HEK293 (cell line): ENCODE measurements at regions not wholly inside any gene's neighbourhood (a gene's known extent, or its start where the extent isn't known, plus 50 kb on each side); places are given as distances from the start of the nearest gene placed in this dataset.

Experiments
- SCRT1 ChIP-seq: fragments of 450-650 bp; formaldehyde crosslinking; IDR thresholded peaks from 2 replicates; pipeline ENCODE4 v1.5.1; 2016; ENCODE audit warnings: missing biosample characterization, missing genetic modification characterization, borderline replicate concordance
- TCF7L2 ChIP-seq: IDR thresholded peaks from 2 replicates; pipeline ENCODE4 v1.6.1; 2011; ENCODE audit warnings: low read depth, mild to moderate bottlenecking, inconsistent platforms, low read length, moderate library complexity, borderline replicate concordance
- YY1 ChIP-seq: fragments of 450-650 bp; formaldehyde crosslinking; IDR thresholded peaks from 2 replicates; pipeline ENCODE4 v1.5.1; 2018; ENCODE audit warnings: missing biosample characterization, missing genetic modification characterization
- ZBTB1 ChIP-seq: fragments of 450-650 bp; formaldehyde crosslinking; IDR thresholded peaks from 2 replicates; pipeline ENCODE4 v1.5.1; 2016; ENCODE audit warnings: missing biosample characterization, missing genetic modification characterization
- ZBTB7A ChIP-seq: fragments of 450-650 bp; formaldehyde crosslinking; IDR thresholded peaks from 2 replicates; pipeline ENCODE4 v1.5.1; 2016; ENCODE audit warnings: low read depth, missing biosample characterization, missing genetic modification characterization
- ZFHX2 ChIP-seq: fragments of 450-650 bp; formaldehyde crosslinking; conservative IDR thresholded peaks from 2 replicates; pipeline ENCODE4 v1.5.1; 2016; ENCODE audit warnings: missing biosample characterization, missing genetic modification characterization
- ZNF10 ChIP-seq: fragments of 450-650 bp; formaldehyde crosslinking; IDR thresholded peaks from 2 replicates; pipeline ENCODE4 v1.5.1; 2017; ENCODE audit warnings: missing biosample characterization, missing genetic modification characterization
- ZNF211 ChIP-seq: fragments of 450-650 bp; formaldehyde crosslinking; IDR thresholded peaks from 2 replicates; pipeline ENCODE4 v1.5.1; 2016; ENCODE audit warnings: low read depth, missing biosample characterization, missing genetic modification characterization
- ZNF266 ChIP-seq: fragments of 450-650 bp; formaldehyde crosslinking; IDR thresholded peaks from 2 replicates; pipeline ENCODE4 v1.5.1; 2016; ENCODE audit warnings: missing biosample characterization, missing genetic modification characterization, low read depth
- ZNF366 ChIP-seq: fragments of 450-650 bp; formaldehyde crosslinking; conservative IDR thresholded peaks from 2 replicates; pipeline ENCODE4 v1.5.1; 2016; ENCODE audit warnings: missing biosample characterization, missing genetic modification characterization
- ZNF426 ChIP-seq: fragments of 450-650 bp; formaldehyde crosslinking; IDR thresholded peaks from 2 replicates; pipeline ENCODE4 v1.5.1; 2017; ENCODE audit warnings: missing biosample characterization, missing genetic modification characterization, mild to moderate bottlenecking, inconsistent platforms, moderate library complexity
- ZNF558 ChIP-seq: fragments of 450-650 bp; formaldehyde crosslinking; IDR thresholded peaks from 2 replicates; pipeline ENCODE4 v1.5.1; 2016; ENCODE audit warnings: missing biosample characterization, missing genetic modification characterization
- ZNF560 ChIP-seq: fragments of 450-650 bp; formaldehyde crosslinking; IDR thresholded peaks from 2 replicates; pipeline ENCODE4 v1.5.1; 2017; ENCODE audit warnings: missing biosample characterization, missing genetic modification characterization, borderline replicate concordance
- ZNF623 ChIP-seq: fragments of 450-650 bp; formaldehyde crosslinking; IDR thresholded peaks from 2 replicates; pipeline ENCODE4 v1.5.1; 2016; ENCODE audit warnings: missing biosample characterization, missing genetic modification characterization
- ZNF624 ChIP-seq: fragments of 450-650 bp; formaldehyde crosslinking; IDR thresholded peaks from 2 replicates; pipeline ENCODE4 v1.5.1; 2017; ENCODE audit warnings: missing biosample characterization, missing genetic modification characterization
- ZNF664 ChIP-seq: fragments of 450-650 bp; formaldehyde crosslinking; IDR thresholded peaks from 2 replicates; pipeline ENCODE4 v1.5.1; 2016; ENCODE audit warnings: missing biosample characterization, missing genetic modification characterization
- ZNF776 ChIP-seq: fragments of 450-650 bp; formaldehyde crosslinking; IDR thresholded peaks from 2 replicates; pipeline ENCODE4 v1.5.0; 2017; ENCODE audit warnings: missing biosample characterization, missing genetic modification characterization, borderline replicate concordance
- ZNF792 ChIP-seq: fragments of 450-650 bp; formaldehyde crosslinking; IDR thresholded peaks from 2 replicates; pipeline ENCODE4 v1.5.1; 2016; ENCODE audit warnings: missing biosample characterization, missing genetic modification characterization
- ZNF837 ChIP-seq: fragments of 450-650 bp; formaldehyde crosslinking; IDR thresholded peaks from 2 replicates; pipeline ENCODE4 v1.5.1; 2016; ENCODE audit warnings: missing biosample characterization, missing genetic modification characterization
- ZNF843 ChIP-seq: fragments of 450-650 bp; formaldehyde crosslinking; IDR thresholded peaks from 2 replicates; pipeline ENCODE4 v1.5.1; 2016; ENCODE audit warnings: missing biosample characterization, missing genetic modification characterization
- ZSCAN16 ChIP-seq: fragments of 450-650 bp; formaldehyde crosslinking; IDR thresholded peaks from 2 replicates; pipeline ENCODE4 v1.5.1; 2016; ENCODE audit warnings: missing biosample characterization, missing genetic modification characterization
- TF ChIP-seq, protein P1 (sequence below): fragments of 450-650 bp; formaldehyde crosslinking; IDR thresholded peaks from 2 replicates; pipeline ENCODE4 v1.5.1; 2016; ENCODE audit warnings: missing biosample characterization, missing genetic modification characterization
- TF ChIP-seq, protein P2 (sequence below): fragments of 450-650 bp; formaldehyde crosslinking; IDR thresholded peaks from 2 replicates; pipeline ENCODE4 v1.5.1; 2016; ENCODE audit warnings: missing biosample characterization, missing genetic modification characterization
- TF ChIP-seq, protein P3 (sequence below): fragments of 450-650 bp; formaldehyde crosslinking; IDR thresholded peaks from 2 replicates; pipeline ENCODE4 v1.5.1; 2016; ENCODE audit warnings: missing biosample characterization, missing genetic modification characterization
- TF ChIP-seq, protein P4 (sequence below): fragments of 450-650 bp; formaldehyde crosslinking; IDR thresholded peaks from 2 replicates; pipeline ENCODE4 v1.5.1; 2016; ENCODE audit warnings: missing biosample characterization, missing genetic modification characterization, borderline replicate concordance
- TF ChIP-seq, protein P5 (sequence below): fragments of 450-650 bp; formaldehyde crosslinking; IDR thresholded peaks from 2 replicates; pipeline ENCODE4 v1.5.1; 2016; ENCODE audit warnings: missing biosample characterization, missing genetic modification characterization
- TF ChIP-seq, protein P6 (sequence below): fragments of 450-650 bp; formaldehyde crosslinking; IDR thresholded peaks from 2 replicates; pipeline ENCODE4 v1.5.1; 2016; ENCODE audit warnings: missing biosample characterization, missing genetic modification characterization

DNA sequence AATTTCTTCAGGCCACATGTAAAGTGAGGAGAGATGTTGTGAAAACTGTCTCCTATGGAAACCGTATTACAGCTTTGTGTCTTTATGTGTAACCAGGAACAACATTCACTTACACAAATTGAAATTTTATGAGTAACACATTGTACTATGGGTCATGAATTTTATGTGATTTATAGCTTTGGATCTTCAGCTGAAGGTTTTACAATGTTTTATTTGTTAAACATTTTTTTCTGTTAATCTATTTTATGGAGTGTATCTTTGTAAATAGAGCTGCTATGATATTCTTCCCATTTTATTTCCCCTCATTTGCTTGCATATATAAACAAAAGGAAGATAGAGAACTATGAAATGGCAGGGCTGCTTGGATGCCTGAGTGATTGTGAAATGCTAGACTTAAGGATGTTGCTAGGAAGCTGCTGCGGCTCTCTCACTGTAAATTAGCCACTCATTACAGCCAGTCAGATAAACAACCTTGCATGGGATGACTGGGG, 104.5 kb upstream of the PCLO start (continued):
- 0 out of 2 replicates have a peak, but pooled peaks have one; percentile 37 for TF ChIP-seq YY1
- TF ChIP-seq TCF7L2: peak; percentile 93
- TF ChIP-seq, protein P1, sequence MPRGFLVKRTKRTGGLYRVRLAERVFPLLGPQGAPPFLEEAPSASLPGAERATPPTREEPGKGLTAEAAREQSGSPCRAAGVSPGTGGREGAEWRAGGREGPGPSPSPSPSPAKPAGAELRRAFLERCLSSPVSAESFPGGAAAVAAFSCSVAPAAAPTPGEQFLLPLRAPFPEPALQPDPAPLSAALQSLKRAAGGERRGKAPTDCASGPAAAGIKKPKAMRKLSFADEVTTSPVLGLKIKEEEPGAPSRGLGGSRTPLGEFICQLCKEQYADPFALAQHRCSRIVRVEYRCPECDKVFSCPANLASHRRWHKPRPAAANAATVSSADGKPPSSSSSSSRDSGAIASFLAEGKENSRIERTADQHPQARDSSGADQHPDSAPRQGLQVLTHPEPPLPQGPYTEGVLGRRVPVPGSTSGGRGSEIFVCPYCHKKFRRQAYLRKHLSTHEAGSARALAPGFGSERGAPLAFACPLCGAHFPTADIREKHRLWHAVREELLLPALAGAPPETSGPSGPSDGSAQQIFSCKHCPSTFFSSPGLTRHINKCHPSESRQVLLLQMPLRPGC (tag by site-specific recombination): peak; percentile 89
- peak; percentile 89 for TF ChIP-seq SCRT1 (tag by site-specific recombination)
- peak; percentile 88; the same call in 1 of the 2 replicates for TF ChIP-seq ZBTB1
- TF ChIP-seq ZNF843 (tag by site-specific recombination): peak; percentile 100
- TF ChIP-seq, protein P2, sequence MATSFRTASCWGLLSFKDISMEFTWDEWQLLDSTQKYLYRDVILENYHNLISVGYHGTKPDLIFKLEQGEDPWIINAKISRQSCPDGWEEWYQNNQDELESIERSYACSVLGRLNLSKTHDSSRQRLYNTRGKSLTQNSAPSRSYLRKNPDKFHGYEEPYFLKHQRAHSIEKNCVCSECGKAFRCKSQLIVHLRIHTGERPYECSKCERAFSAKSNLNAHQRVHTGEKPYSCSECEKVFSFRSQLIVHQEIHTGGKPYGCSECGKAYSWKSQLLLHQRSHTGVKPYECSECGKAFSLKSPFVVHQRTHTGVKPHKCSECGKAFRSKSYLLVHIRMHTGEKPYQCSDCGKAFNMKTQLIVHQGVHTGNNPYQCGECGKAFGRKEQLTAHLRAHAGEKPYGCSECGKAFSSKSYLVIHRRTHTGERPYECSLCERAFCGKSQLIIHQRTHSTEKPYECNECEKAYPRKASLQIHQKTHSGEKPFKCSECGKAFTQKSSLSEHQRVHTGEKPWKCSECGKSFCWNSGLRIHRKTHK (tag by site-specific recombination): no peak
- TF ChIP-seq, protein P3, sequence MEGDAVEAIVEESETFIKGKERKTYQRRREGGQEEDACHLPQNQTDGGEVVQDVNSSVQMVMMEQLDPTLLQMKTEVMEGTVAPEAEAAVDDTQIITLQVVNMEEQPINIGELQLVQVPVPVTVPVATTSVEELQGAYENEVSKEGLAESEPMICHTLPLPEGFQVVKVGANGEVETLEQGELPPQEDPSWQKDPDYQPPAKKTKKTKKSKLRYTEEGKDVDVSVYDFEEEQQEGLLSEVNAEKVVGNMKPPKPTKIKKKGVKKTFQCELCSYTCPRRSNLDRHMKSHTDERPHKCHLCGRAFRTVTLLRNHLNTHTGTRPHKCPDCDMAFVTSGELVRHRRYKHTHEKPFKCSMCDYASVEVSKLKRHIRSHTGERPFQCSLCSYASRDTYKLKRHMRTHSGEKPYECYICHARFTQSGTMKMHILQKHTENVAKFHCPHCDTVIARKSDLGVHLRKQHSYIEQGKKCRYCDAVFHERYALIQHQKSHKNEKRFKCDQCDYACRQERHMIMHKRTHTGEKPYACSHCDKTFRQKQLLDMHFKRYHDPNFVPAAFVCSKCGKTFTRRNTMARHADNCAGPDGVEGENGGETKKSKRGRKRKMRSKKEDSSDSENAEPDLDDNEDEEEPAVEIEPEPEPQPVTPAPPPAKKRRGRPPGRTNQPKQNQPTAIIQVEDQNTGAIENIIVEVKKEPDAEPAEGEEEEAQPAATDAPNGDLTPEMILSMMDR: no peak
- TF ChIP-seq ZNF837 (tag by site-specific recombination): no peak
- no peak for TF ChIP-seq ZNF623 (tag by site-specific recombination)
- peak; percentile 17; the same call in 1 of the 2 replicates for TF ChIP-seq ZNF426
- TF ChIP-seq ZSCAN16 (tag by site-specific recombination): no peak
- TF ChIP-seq ZNF211 (tag by site-specific recombination): no peak
- no peak for TF ChIP-seq ZFHX2 (tag by site-specific recombination)
- TF ChIP-seq, protein P4, sequence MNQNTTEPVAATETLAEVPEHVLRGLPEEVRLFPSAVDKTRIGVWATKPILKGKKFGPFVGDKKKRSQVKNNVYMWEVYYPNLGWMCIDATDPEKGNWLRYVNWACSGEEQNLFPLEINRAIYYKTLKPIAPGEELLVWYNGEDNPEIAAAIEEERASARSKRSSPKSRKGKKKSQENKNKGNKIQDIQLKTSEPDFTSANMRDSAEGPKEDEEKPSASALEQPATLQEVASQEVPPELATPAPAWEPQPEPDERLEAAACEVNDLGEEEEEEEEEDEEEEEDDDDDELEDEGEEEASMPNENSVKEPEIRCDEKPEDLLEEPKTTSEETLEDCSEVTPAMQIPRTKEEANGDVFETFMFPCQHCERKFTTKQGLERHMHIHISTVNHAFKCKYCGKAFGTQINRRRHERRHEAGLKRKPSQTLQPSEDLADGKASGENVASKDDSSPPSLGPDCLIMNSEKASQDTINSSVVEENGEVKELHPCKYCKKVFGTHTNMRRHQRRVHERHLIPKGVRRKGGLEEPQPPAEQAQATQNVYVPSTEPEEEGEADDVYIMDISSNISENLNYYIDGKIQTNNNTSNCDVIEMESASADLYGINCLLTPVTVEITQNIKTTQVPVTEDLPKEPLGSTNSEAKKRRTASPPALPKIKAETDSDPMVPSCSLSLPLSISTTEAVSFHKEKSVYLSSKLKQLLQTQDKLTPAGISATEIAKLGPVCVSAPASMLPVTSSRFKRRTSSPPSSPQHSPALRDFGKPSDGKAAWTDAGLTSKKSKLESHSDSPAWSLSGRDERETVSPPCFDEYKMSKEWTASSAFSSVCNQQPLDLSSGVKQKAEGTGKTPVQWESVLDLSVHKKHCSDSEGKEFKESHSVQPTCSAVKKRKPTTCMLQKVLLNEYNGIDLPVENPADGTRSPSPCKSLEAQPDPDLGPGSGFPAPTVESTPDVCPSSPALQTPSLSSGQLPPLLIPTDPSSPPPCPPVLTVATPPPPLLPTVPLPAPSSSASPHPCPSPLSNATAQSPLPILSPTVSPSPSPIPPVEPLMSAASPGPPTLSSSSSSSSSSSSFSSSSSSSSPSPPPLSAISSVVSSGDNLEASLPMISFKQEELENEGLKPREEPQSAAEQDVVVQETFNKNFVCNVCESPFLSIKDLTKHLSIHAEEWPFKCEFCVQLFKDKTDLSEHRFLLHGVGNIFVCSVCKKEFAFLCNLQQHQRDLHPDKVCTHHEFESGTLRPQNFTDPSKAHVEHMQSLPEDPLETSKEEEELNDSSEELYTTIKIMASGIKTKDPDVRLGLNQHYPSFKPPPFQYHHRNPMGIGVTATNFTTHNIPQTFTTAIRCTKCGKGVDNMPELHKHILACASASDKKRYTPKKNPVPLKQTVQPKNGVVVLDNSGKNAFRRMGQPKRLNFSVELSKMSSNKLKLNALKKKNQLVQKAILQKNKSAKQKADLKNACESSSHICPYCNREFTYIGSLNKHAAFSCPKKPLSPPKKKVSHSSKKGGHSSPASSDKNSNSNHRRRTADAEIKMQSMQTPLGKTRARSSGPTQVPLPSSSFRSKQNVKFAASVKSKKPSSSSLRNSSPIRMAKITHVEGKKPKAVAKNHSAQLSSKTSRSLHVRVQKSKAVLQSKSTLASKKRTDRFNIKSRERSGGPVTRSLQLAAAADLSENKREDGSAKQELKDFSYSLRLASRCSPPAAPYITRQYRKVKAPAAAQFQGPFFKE (tag by site-specific recombination): no peak
- no peak for TF ChIP-seq ZBTB7A (tag by site-specific recombination)
- no peak for TF ChIP-seq ZNF776 (tag by site-specific recombination)
- TF ChIP-seq ZNF366 (tag by site-specific recombination): peak; percentile 85
- TF ChIP-seq, protein P5, sequence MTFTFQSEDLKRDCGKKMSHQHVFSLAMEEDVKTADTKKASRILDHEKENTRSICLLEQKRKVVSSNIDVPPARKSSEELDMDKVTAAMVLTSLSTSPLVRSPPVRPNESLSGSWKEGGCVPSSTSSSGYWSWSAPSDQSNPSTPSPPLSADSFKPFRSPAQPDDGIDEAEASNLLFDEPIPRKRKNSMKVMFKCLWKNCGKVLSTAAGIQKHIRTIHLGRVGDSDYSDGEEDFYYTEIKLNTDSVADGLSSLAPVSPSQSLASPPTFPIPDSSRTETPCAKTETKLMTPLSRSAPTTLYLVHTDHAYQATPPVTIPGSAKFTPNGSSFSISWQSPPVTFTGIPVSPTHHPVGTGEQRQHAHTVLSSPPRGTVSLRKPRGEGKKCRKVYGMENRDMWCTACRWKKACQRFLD (tag by site-specific recombination): no peak
- TF ChIP-seq ZNF10 (tag by site-specific recombination): 0 out of 2 replicates have a peak, but pooled peaks have one; percentile 14
- no peak for TF ChIP-seq ZNF624
- no peak for TF ChIP-seq ZNF792
- peak; percentile 56; the same call in 1 of the 2 replicates for TF ChIP-seq ZNF558 (tag by site-specific recombination)
- no peak for TF ChIP-seq ZNF560
- no peak; the same call in 1 of the 2 replicates for TF ChIP-seq ZNF664 (tag by site-specific recombination)
- no peak for TF ChIP-seq ZNF266 (tag by site-specific recombination)
- TF ChIP-seq, protein P6, sequence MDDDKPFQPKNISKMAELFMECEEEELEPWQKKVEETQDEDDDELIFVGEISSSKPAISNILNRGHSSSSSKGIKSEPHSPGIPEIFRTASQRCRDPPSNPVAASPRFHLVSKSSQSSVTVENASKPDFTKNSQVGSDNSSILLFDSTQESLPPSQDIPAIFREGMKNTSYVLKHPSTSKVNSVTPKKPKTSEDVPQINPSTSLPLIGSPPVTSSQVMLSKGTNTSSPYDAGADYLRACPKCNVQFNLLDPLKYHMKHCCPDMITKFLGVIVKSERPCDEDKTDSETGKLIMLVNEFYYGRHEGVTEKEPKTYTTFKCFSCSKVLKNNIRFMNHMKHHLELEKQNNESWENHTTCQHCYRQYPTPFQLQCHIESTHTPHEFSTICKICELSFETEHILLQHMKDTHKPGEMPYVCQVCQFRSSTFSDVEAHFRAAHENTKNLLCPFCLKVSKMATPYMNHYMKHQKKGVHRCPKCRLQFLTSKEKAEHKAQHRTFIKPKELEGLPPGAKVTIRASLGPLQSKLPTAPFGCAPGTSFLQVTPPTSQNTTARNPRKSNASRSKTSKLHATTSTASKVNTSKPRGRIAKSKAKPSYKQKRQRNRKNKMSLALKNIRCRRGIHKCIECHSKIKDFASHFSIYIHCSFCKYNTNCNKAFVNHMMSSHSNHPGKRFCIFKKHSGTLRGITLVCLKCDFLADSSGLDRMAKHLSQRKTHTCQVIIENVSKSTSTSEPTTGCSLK (tag by site-specific recombination): no peak
